ENCODE measurements at regions not wholly inside any gene's neighbourhood (a gene's known extent, or its start where the extent isn't known, plus 50 kb on each side); places are given as distances from the start of the nearest gene placed in this dataset.

DNA sequence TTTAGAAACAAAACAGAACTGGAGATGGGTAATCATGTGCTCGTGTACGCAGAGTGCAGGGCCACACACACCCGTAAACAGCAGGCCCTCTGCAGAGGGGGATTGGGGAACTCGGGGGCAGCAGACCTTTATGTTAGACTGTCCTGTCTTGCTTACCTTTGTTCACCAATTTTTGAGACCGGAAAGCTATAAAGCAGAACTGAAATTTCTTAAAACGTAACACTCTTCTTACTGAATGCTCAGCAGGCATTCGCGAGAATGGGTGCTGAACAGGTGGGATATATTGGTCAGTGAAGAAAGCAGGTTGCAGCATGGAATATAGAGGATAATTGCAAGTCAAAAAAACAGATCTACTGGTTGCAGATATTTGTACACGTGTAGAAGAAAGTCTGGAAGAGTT, 211.1 kb downstream of the BMP7 start:
- no peak for TF ChIP-seq EZH2 (IDR thresholded peaks at IDR 0.05)
- TF ChIP-seq POLR2AphosphoS5 (IDR thresholded peaks at IDR 0.05; ENCODE audit: borderline replicate concordance, low read depth, low read length) = no peak
